IMR-90 (cell line): ENCODE measurements at regions not wholly inside any gene's neighbourhood (a gene's known extent, or its start where the extent isn't known, plus 50 kb on each side); places are given as distances from the start of the nearest gene placed in this dataset.

Experiments
- ATAC-seq: fragments of 200-7000 bp; cut with Tn5 transposase; 2 replicates; pipeline ENCODE4 v1.9.1; 2020; ENCODE audit warnings: low read depth, mild to moderate bottlenecking, moderate library complexity
- BruUV-seq: library from RNA; stranded (reverse); fragments of 400-500 nt; replicated peaks from 2 replicates; lab custom pipeline; 2021; lab: Mats Ljungman, UMichigan
- CTCF ChIA-PET: fragments of 300-600 bp; formaldehyde crosslinking; extraction: SDS; loops from one replicate; lab custom pipeline; 2021; ENCODE audit warnings: antibody characterized with exemption; lab: Yijun Ruan, JAX
- POLR2A ChIA-PET: fragments of 300-600 bp; sonication (Branson Sonifier 250); formaldehyde crosslinking; loops from one replicate; lab custom pipeline; 2022; ENCODE audit warnings: antibody characterized with exemption; ENCODE audit not compliant: unreplicated experiment; lab: Charles Lee
- DNase-seq: peaks from one replicate; pipeline ENCODE4 v3.0.0; 2013
- H2AFZ ChIP-seq: replicated peaks from 2 replicates; pipeline ENCODE3; 2013; ENCODE audit warnings: low read length, mild to moderate bottlenecking; ENCODE audit not compliant: poor library complexity
- H2AK5ac ChIP-seq: 2 replicates; pipeline ENCODE4 v1.6.1; 2013; ENCODE audit warnings: low read depth, low read length, inconsistent platforms
- H2AK9ac ChIP-seq: replicated peaks from 2 replicates; pipeline ENCODE3; 2013; ENCODE audit warnings: mild to moderate bottlenecking, low read depth, low read length, moderate library complexity; ENCODE audit not compliant: poor library complexity
- H2BK120ac ChIP-seq: 2 replicates; pipeline ENCODE4 v1.6.1; 2013; ENCODE audit warnings: low read depth, low read length, inconsistent platforms
- H2BK15ac ChIP-seq: 3 replicates; pipeline ENCODE4 v1.6.1; 2013; ENCODE audit warnings: low read depth, low read length, inconsistent platforms
- H2BK20ac ChIP-seq: 2 replicates; pipeline ENCODE4 v1.6.1; 2013; ENCODE audit warnings: low read depth, mild to moderate bottlenecking, inconsistent platforms, low read length, moderate library complexity
- H2BK5ac ChIP-seq: 2 replicates; pipeline ENCODE4 v1.6.1; 2013; ENCODE audit warnings: mild to moderate bottlenecking, low read depth, low read length, inconsistent platforms; ENCODE audit not compliant: poor library complexity, severe bottlenecking
- H3K14ac ChIP-seq: replicated peaks from 2 replicates; pipeline ENCODE4 v1.6.1; 2013; ENCODE audit warnings: low read depth, low read length, inconsistent platforms
- H3K18ac ChIP-seq: 2 replicates; pipeline ENCODE4 v1.6.1; 2013; ENCODE audit warnings: low read depth, low read length, control low read depth
- H3K23ac ChIP-seq: 2 replicates; pipeline ENCODE4 v1.6.1; 2013; ENCODE audit warnings: low read depth, low read length, inconsistent platforms
- H3K27ac ChIP-seq: 2 replicates; pipeline ENCODE4 v1.5.1; 2013; ENCODE audit warnings: mild to moderate bottlenecking, control low read depth, low read length; ENCODE audit not compliant: insufficient read depth
- H3K27me3 ChIP-seq: 2 replicates; pipeline ENCODE4 v1.6.1; 2013; ENCODE audit warnings: low read length; ENCODE audit not compliant: control insufficient read depth, insufficient read depth
- H3K36me3 ChIP-seq: 2 replicates; pipeline ENCODE4 v1.6.1; 2013; ENCODE audit warnings: low read length, mixed read lengths; ENCODE audit not compliant: control insufficient read depth, insufficient read depth
- H3K4ac ChIP-seq: 2 replicates; pipeline ENCODE4 v1.6.1; 2013; ENCODE audit warnings: low read depth, low read length, inconsistent platforms
- H3K4me1 ChIP-seq: 2 replicates; pipeline ENCODE4 v1.6.1; 2013; ENCODE audit warnings: low read length, mixed read lengths; ENCODE audit not compliant: control insufficient read depth, insufficient read depth
- H3K4me2 ChIP-seq: 2 replicates; pipeline ENCODE4 v1.6.1; 2013; ENCODE audit warnings: low read depth, mild to moderate bottlenecking, control low read depth, low read length, moderate library complexity
- H3K4me3 ChIP-seq: 2 replicates; pipeline ENCODE4 v1.5.1; 2013; ENCODE audit warnings: low read depth, mild to moderate bottlenecking, control low read depth, low read length, moderate library complexity; ENCODE audit not compliant: insufficient read depth
- H3K56ac ChIP-seq: 2 replicates; pipeline ENCODE4 v1.6.1; 2013; ENCODE audit warnings: low read length, inconsistent platforms; ENCODE audit not compliant: insufficient read depth; ENCODE audit errors: extremely low read depth
- H3K79me1 ChIP-seq, 2 experiments: 2 replicates each; pipeline ENCODE4 v1.6.1; 2013; ENCODE audit warnings: low read length in 2 of 2, inconsistent platforms in 1 of 2, low read depth in 1 of 2
- H3K9ac ChIP-seq: 2 replicates; pipeline ENCODE4 v1.6.1; 2013; ENCODE audit warnings: low read depth, low read length, control low read depth
- H3K9me1 ChIP-seq: 2 replicates; pipeline ENCODE4 v1.6.1; 2013; ENCODE audit warnings: low read length, inconsistent platforms; ENCODE audit not compliant: insufficient read depth
- H3K9me3 ChIP-seq: 2 replicates; pipeline ENCODE4 v1.6.1; 2013; ENCODE audit warnings: low read length; ENCODE audit not compliant: control insufficient read depth, insufficient read depth
- H4K20me1 ChIP-seq: 2 replicates; pipeline ENCODE4 v1.6.1; 2013; ENCODE audit warnings: low read length, inconsistent platforms; ENCODE audit not compliant: insufficient read depth
- H4K5ac ChIP-seq: 2 replicates; pipeline ENCODE4 v1.6.1; 2013; ENCODE audit warnings: mild to moderate bottlenecking, low read depth, low read length, control low read depth
- H4K8ac ChIP-seq, 2 experiments: 2 replicates each; pipeline ENCODE4 v1.6.1; 2013; ENCODE audit warnings: low read depth in 2 of 2, low read length in 2 of 2, control low read depth in 1 of 2, inconsistent platforms in 1 of 2
- H4K91ac ChIP-seq: 2 replicates; pipeline ENCODE4 v1.6.1; 2013; ENCODE audit warnings: low read depth, low read length, inconsistent platforms; ENCODE audit not compliant: insufficient read depth
- BHLHE40 ChIP-seq: fragments of 150-350 bp; IDR thresholded peaks from 2 replicates; pipeline ENCODE4 v1.6.1; 2016; ENCODE audit warnings: mild to moderate bottlenecking, low read depth, low read length
- CEBPB ChIP-seq: IDR thresholded peaks from 2 replicates; pipeline ENCODE4 v1.6.1; 2012; ENCODE audit warnings: low read depth, low read length, improper control_type of control experiment
- CHD1 ChIP-seq: IDR thresholded peaks from 2 replicates; pipeline ENCODE4 v1.6.1; 2012; ENCODE audit warnings: low read depth, low read length, improper control_type of control experiment
- CTCF ChIP-seq: conservative IDR thresholded peaks from 2 replicates; pipeline ENCODE4 v1.5.1; 2012; ENCODE audit warnings: mild to moderate bottlenecking, low read depth, low read length, improper control_type of control experiment
- ELK1 ChIP-seq: fragments of 150-350 bp; IDR thresholded peaks from 2 replicates; pipeline ENCODE4 v1.6.1; 2016; ENCODE audit warnings: low read depth, mild to moderate bottlenecking, low read length, moderate library complexity, borderline replicate concordance
- FOS ChIP-seq: fragments of 150-350 bp; IDR thresholded peaks from 2 replicates; pipeline ENCODE4 v1.6.1; 2016; ENCODE audit warnings: low read depth, low read length
- MAFK ChIP-seq: IDR thresholded peaks from 2 replicates; pipeline ENCODE4 v1.6.1; 2012; ENCODE audit warnings: low read depth, low read length, improper control_type of control experiment
- MAZ ChIP-seq: IDR thresholded peaks from 2 replicates; pipeline ENCODE4 v1.6.1; 2012; ENCODE audit warnings: low read depth, mild to moderate bottlenecking, low read length, improper control_type of control experiment, moderate library complexity, borderline replicate concordance
- MXI1 ChIP-seq: IDR thresholded peaks from 2 replicates; pipeline ENCODE4 v1.6.1; 2012; ENCODE audit warnings: low read depth, mild to moderate bottlenecking, low read length, moderate library complexity, borderline replicate concordance
- NFE2L2 ChIP-seq: fragments of 150-350 bp; IDR thresholded peaks from 2 replicates; pipeline ENCODE4 v1.6.1; 2016; ENCODE audit warnings: low read depth, mild to moderate bottlenecking, low read length
- POLR2A ChIP-seq: IDR thresholded peaks from 2 replicates; pipeline ENCODE4 v1.6.1; 2012; ENCODE audit warnings: mild to moderate bottlenecking, low read depth, low read length
- RAD21 ChIP-seq: IDR thresholded peaks from 2 replicates; pipeline ENCODE4 v1.6.1; 2012; ENCODE audit warnings: low read length, improper control_type of control experiment
- RCOR1 ChIP-seq: IDR thresholded peaks from 2 replicates; pipeline ENCODE4 v1.6.1; 2012; ENCODE audit warnings: mild to moderate bottlenecking, low read length, improper control_type of control experiment; ENCODE audit not compliant: insufficient replicate concordance
- RFX5 ChIP-seq: IDR thresholded peaks from 2 replicates; pipeline ENCODE4 v1.8.0; 2012; ENCODE audit warnings: low read depth, mild to moderate bottlenecking, low read length, moderate library complexity
- SMC3 ChIP-seq: fragments of 150-350 bp; IDR thresholded peaks from 2 replicates; pipeline ENCODE4 v1.6.1; 2016; ENCODE audit warnings: low read depth, mild to moderate bottlenecking, antibody characterized with exemption, low read length, moderate library complexity
- USF2 ChIP-seq: fragments of 150-350 bp; IDR thresholded peaks from 2 replicates; pipeline ENCODE4 v1.6.1; 2017; ENCODE audit warnings: mild to moderate bottlenecking, antibody characterized with exemption, low read length, low read depth
- WGBS, 2 experiments: methylation state at CpG; one replicate each; pipeline versions ENCODE4 v1.1.5 to v1.1.7; 2013; ENCODE audit warnings: missing lambda C conversion rate in 2 of 2; ENCODE audit not compliant: insufficient read length in 1 of 2; ENCODE audit errors: extremely low coverage in 2 of 2; 5-methylcytosine and 5-hydroxymethylcytosine counted together
- dilution Hi-C: fragments of 300-500 bp; cut with HindIII; formaldehyde crosslinking; loops from one replicate; pipeline ENCODE4 v1.14.3; 2018; ENCODE audit warnings: low sequenced_read_pairs; ENCODE audit not compliant: unreplicated experiment
- in situ Hi-C: fragments of 300-500 bp; cut with MboI; formaldehyde crosslinking; loops from 3 replicates; pipeline ENCODE4 v1.14.3; 2019; ENCODE audit warnings: low sequenced_read_pairs, inconsistent platforms, mixed read lengths
- intact Hi-C: fragments of 100-400 bp; cut with micrococcal nuclease; formaldehyde crosslinking; loops from 2 replicates; pipeline ENCODE4 v1.10.0; 2022

GRCh38 chr14:34931206-34931605, 51.6 kb upstream of the SRP54 start:
- TF ChIP-seq BHLHE40 (no peak), FOS (no peak), NFE2L2 (no peak), RFX5 (no peak), CEBPB (no peak), POLR2A (no peak), SMC3 (no peak), CHD1 (no peak), MAFK (no peak), USF2 (no peak), ELK1 (no peak), MAZ (no peak), CTCF (no peak), RCOR1 (no peak), MXI1 (no peak), RAD21 (no peak)
- Histone ChIP-seq H3K27ac (no peak overlapping the region), H2BK15ac (no peak overlapping the region), H4K91ac (no peak overlapping the region), H4K8ac (no peak overlapping the region), H3K4me2 (no peak overlapping the region), H2BK5ac (no peak overlapping the region), H4K20me1 (no peaks in the 10 kb centered on the region), H3K56ac (no peak overlapping the region), H2AK5ac (no peak overlapping the region), H4K5ac (no peak overlapping the region), H2BK20ac (no peak overlapping the region), H3K4ac (no peak overlapping the region), H3K79me1 (no peaks in the 10 kb centered on the region), H3K9me3 (no peaks in the 10 kb centered on the region), H2AK9ac (no peak overlapping the region), H3K4me1 (no peaks in the 10 kb centered on the region), H3K4me3 (no peak overlapping the region), H3K18ac (no peak overlapping the region), H3K36me3 (no peaks in the 10 kb centered on the region), H3K9me1 (no peaks in the 10 kb centered on the region; the same call in 1 of the 2 replicates), H2AFZ (no peak overlapping the region), H3K23ac (no peak overlapping the region), H2BK120ac (no peak overlapping the region), H3K14ac (no peak overlapping the region), H3K27me3 (no peaks in the 10 kb centered on the region), H3K9ac (no peak overlapping the region)
- DNase-seq (peak; percentile 11), ATAC-seq (no peak)
- intact Hi-C loops, result no loop called here
- in situ Hi-C loops, result no loop called here
- POLR2A ChIA-PET, result no interaction called here
- no CpG with 5 or more reads among the region's 1 CpG for WGBS, 2 experiments
- dilution Hi-C loops, result no loop called here
- CTCF ChIA-PET, result no interaction called here
- no TSS peak for BruUV-seq
